Colonic mucosa (tissue), 4 donors: ENCODE measurements at regions not wholly inside any gene's neighbourhood (a gene's known extent, or its start where the extent isn't known, plus 50 kb on each side); places are given as distances from the start of the nearest gene placed in this dataset.

Experiments
- DNase-seq: peaks from one replicate; pipeline ENCODE4 v3.0.0-alpha.2; 2020
- H3K27ac ChIP-seq: fragments of 200-600 bp; one replicate; pipeline ENCODE4 v1.8.0; 2021
- H3K27me3 ChIP-seq: fragments of 200-600 bp; one replicate; pipeline ENCODE4 v1.8.0; 2021
- H3K36me3 ChIP-seq: fragments of 200-600 bp; one replicate; pipeline ENCODE4 v1.8.0; 2021
- H3K4me1 ChIP-seq: fragments of 200-600 bp; one replicate; pipeline ENCODE4 v1.8.0; 2021; ENCODE audit warnings: mild to moderate bottlenecking
- H3K4me3 ChIP-seq: fragments of 200-600 bp; one replicate; pipeline ENCODE4 v1.8.0; 2021
- H3K9ac ChIP-seq, 2 donors: one replicate each; pipeline ENCODE4 v1.7.0; 2013; ENCODE audit warnings: control low read depth in 2 of 2, low read depth in 2 of 2, low read length in 2 of 2
- H3K9me3 ChIP-seq: fragments of 200-600 bp; one replicate; pipeline ENCODE4 v1.8.0; 2021
- CTCF ChIP-seq: fragments of 200-600 bp; IDR thresholded peaks from one replicate; pipeline ENCODE4 v1.8.0; 2022; ENCODE audit warnings: antibody characterized with exemption, mild to moderate bottlenecking
- intact Hi-C: fragments of 100-400 bp; cut with DNase I; formaldehyde crosslinking; loops from one replicate; pipeline ENCODE4 v1.14.1; 2022
- donor health status: healthy.
- donor health status: DM: no; HTN: no; CAD: no.
- donor health status: DM: no; HTN: no; CAD: no.

GRCh38 chr21:38898422-38899096 is 92.8 kb downstream of the ETS2 start:
- H3K4me1 ChIP-seq, result no peaks in the 10 kb centered on the region
- H3K9me3 ChIP-seq, result no peaks in the 10 kb centered on the region
- H3K27me3 ChIP-seq, result no peaks in the 10 kb centered on the region
- intact Hi-C loops, result no loop called here
- no peaks in the 10 kb centered on the region for H3K36me3 ChIP-seq
- H3K9ac ChIP-seq, result no peak overlapping the region
- H3K27ac ChIP-seq, result no peak overlapping the region
- no peak for TF ChIP-seq CTCF
- no peak overlapping the region for H3K4me3 ChIP-seq
- DNase-seq, result no peak

GRCh38 chr21:38897532-38898421 is 92.0 kb downstream of the ETS2 start:
- H3K9ac ChIP-seq, result no peak overlapping the region
- H3K27ac ChIP-seq, result no peak overlapping the region

GRCh38 chr21:38894899-38895298 is 89.2 kb downstream of the ETS2 start:
- Histone ChIP-seq H3K36me3 (no peaks in the 10 kb centered on the region), H3K4me3 (no peak overlapping the region), H3K9ac (no peak overlapping the region), H3K27ac (no peak overlapping the region), H3K4me1 (no peaks in the 10 kb centered on the region), H3K9me3 (no peaks in the 10 kb centered on the region), H3K27me3 (no peaks in the 10 kb centered on the region)
- intact Hi-C loops, result no loop called here
- no peak for TF ChIP-seq CTCF
- DNase-seq, result no peak

More at GRCh38 chr21:38897532-38898421, 92.0 kb downstream of the ETS2 start:
- no peaks in the 10 kb centered on the region for H3K27me3 ChIP-seq
- no peak for DNase-seq
- no peaks in the 10 kb centered on the region for H3K4me1 ChIP-seq
- TF ChIP-seq CTCF, result no peak
- H3K9me3 ChIP-seq, result no peaks in the 10 kb centered on the region
- intact Hi-C loops, result no loop called here
- no peaks in the 10 kb centered on the region for H3K36me3 ChIP-seq
- no peak overlapping the region for H3K4me3 ChIP-seq

DNA sequence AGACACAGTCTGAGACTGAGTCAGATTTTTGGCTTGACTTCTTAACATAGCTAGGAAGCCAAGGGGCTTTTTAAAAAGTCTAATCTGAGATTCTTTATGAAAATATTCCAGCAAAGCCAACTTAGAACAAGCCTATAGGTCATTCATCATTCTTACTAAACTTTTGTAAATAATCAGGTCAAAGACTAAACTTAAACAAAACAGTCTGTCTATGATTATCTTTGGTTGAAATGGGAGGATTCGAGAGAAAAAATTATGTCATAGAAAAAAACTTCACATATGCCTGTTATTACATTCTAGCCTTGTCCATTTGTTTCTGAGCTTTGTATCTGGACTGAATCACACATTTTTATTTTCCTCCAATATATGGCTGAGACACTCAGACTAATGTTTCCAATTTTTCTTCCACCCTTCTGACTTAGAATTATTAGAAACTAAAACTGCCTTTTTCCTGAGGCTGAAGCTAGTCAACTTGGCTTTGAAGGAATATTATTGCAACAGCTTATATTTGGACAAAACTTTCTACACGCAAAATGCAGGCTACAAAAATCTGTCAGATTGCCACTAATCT is 83.3 kb downstream of the ETS2 start:
- no peak for DNase-seq
- intact Hi-C loops, result no loop called here
- Histone ChIP-seq H3K36me3 (no peaks in the 10 kb centered on the region), H3K9ac (no peak overlapping the region), H3K4me1 (no peaks in the 10 kb centered on the region), H3K4me3 (no peak overlapping the region), H3K27me3 (no peaks in the 10 kb centered on the region), H3K9me3 (no peaks in the 10 kb centered on the region), H3K27ac (no peak overlapping the region)
- TF ChIP-seq CTCF, result no peak

DNA sequence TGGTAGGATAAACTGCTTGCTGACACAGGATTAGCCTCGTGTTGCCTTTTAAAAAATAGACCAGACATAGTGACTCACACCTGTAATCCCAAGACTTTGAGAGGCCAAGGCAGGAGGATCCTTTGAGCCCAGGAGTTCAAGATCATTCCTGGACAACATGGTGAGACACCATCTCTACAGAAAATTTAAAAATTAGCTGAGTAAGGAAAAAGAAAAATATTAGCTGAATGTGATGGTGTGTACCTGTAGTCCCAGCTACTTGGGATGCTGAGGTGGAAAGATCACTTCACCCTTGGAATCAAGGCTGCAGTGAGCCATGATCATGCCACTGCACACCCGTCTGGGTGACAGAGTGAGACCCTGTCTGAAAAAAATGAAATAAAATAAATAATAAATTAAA is 82.0 kb downstream of the ETS2 start:
- Histone ChIP-seq H3K4me1 (no peaks in the 10 kb centered on the region), H3K9me3 (no peaks in the 10 kb centered on the region), H3K27ac (no peak overlapping the region), H3K9ac (no peak overlapping the region), H3K4me3 (no peak overlapping the region), H3K27me3 (no peaks in the 10 kb centered on the region), H3K36me3 (no peaks in the 10 kb centered on the region)
- no peak for DNase-seq
- TF ChIP-seq CTCF, result no peak
- intact Hi-C loops, result no loop called here
